Right renal cortex interstitium (tissue), 3 donors: ENCODE measurements at regions not wholly inside any gene's neighbourhood (a gene's known extent, or its start where the extent isn't known, plus 50 kb on each side); places are given as distances from the start of the nearest gene placed in this dataset.

ENCODE experiments used
- DNase-seq, 3 donors: peaks; one replicate each; pipeline ENCODE4 v3.0.0-alpha.2; 2013; ENCODE audit warnings: low read depth in 3 of 3, low spot score in 2 of 3

DNA sequence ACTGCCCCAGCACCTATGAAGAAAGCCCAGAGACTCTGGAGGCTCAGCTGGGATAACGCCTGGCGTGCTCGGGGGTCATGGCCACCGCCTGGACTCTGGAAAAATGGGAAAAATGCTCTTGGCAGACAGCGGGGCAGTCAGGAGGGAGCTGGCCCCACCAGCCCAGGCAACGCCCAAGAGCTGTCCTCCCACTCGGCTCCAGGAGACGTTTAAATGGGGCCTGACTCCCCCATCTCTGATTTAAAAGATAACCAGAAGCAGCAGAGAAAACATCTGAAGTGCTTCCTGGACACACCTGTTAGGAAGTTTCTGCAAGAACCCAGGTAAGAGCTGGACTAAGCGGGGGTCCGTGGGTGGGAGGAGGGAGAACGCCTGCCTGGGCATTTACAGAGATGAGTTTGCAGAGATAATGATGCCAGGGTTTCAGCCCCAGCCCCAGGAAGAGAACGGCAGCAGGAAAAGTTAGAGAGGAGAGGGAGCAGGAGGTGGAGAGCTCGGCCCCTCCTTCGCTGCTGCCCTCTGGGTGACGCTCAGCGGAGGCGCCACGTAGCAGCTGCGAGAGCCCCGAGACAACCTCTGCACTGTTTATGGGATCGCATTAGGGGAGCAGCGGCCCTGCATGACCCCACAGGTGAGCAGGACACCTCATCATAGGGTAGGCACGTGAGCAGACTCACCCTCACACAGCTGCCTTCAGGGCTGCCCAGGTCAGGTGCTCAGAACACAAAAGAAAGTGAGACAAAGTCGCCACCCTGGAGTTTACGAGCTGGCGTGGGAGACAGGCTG lies 83.5 kb upstream of the INSIG1 start:
- DNase-seq: no peak

GRCh38 chr7:155215576-155216325 lies 81.9 kb upstream of the INSIG1 start:
- DNase-seq: no peak

DNA sequence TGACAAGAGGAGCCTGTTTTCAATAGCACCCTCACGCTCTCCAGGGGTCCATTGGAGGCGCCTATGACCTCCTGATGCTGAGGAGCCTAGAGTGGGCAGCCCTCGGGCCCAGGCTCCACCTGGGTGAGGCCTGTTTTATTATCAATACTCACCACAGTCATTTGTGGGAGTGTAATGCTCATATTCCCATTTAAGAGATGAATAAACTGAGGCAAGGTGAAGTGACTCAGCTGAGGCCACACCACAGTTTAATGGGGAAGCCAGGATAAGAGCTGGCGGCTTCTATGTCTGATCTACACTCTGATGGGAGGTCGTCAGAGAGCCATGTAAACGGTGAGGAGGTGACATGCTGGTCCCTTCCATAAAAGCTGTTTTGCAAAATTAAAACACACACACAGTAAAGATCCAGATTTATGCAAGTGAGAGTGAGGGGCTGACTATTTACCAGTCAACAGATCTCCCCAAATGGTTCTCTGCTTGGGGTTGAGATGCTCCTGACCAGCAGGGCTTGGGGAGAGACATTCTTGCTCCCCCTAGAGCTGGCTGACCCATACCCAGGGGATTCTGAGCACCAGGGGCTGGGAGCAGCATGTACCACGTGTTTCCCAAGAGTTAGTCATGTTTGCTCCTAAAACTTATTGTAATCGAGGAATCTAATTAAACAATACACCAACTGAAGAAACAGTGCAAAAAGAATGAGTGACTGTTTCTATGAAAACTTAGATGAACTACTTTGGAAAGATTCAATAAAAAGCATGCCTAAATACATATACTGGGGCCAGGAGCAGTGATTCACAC lies 81.0 kb upstream of the INSIG1 start:
- no peak for DNase-seq

DNA sequence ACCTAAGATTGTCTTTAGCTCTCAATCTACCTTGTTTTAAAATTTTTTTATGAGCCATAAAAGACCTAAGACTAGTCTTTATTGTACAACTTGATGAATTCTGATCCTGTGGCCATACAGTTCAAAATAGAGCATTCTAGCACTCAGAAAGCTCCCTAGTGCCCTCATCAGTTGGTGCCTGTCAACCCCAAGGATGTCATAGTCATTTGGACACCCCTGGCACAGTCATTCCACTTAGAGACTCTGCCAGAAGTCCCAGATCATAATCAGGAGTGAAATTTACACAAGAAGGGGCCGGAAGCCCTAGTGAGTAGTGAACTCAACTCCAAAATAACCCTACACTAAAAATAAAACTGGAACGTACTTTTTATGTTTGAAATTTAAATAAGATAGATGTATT lies 80.0 kb upstream of the INSIG1 start:
- no peak for DNase-seq

DNA sequence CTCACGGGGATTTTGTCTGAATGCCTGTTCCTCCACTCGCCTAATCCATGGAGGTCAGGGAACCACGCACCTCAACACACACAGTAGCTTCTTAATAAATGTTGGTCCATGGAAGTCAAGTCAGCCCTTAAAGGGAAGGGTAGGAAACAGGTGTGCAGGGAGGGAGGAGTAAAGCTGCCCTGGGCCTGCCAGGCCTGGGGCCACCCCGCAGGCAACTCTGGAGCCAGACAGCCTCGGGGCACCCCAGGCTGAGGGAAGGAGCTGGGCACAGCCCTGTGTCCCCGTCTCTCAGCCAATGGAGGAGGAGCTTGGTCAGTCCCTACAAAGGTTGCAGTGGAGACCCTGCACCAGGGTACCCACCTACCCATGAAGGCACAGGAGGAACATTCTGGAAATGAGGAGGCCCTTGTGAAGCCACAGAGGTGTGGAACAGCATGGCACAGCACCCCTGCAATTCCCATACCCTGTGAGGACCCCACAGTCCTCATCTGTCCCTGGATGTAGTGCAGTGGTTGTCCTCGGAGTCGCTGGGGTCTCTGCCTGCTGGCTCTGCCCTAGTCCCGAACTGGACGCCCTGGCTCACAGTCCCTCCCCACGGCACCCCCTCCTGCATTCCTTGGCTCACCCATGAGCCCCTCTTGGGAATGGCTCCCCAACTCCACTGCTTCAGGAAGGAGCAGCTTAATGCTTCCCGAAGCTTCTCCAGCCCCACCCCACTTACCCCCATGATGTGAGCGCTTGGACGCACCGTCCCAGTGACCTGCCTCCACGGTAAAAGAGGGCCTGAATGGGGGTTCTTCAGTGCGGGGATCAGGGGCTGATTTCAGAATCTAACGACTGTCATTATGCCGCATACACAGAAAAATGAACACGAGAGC lies 79.2 kb upstream of the INSIG1 start:
- DNase-seq: no peak

DNA sequence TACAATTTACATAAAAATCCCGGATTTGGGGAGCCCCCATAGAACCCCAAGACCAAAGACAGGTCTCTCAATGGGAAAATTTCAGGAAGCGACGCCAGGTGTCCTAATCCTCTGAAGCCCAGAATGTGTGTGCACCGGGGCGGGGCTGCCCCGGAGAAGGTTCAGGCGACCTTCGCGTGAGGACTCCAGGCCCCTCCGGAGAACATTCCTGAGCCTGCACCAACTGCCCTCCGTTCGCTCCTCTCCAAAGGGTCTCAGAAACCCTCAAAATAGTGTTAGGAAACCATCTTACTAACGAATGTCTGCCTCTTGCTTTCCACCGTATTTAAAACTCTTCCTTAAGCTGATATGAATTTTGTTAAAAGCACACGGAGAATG lies 78.5 kb upstream of the INSIG1 start:
- no peak for DNase-seq

DNA sequence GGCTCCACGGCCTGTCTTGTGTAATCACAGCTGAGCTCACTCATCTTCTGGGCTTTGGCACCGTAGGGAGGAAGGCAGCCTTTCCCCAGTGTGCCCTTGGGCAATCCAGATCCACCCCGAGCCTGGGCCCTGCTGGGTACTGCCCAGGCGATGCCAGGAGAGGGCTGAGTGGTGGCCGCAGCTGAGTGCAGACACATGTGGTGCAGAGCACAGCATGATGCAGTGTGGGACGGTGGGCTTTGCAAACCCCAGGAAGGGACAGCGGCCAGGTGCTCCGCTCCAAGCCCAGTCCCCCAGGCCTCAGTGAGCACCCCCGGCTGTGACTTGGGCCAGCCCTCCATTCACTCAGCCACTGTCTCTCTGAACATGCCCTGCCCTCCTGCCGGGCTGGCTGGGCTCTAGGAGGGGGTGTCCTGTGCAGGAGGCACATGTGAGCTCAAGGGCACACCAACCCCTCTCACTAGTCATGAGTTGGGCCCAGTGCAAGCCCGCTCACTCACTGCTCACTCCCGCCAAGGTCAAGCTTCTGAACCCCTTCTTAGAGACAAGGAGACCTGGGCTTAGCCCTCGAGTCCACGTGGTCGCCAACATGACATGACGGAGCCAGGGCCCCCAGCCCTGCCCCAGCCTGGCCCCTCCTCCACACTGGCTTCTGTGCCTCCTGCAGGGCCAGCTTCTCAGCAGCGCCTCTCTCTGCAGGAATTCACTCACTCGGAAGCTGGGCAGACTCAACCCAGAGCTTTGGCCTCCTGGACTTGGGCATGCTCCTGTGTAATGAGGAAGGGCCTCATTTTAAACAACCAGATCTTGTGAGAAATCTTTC lies 77.5 kb upstream of the INSIG1 start:
- DNase-seq: no peak

DNA sequence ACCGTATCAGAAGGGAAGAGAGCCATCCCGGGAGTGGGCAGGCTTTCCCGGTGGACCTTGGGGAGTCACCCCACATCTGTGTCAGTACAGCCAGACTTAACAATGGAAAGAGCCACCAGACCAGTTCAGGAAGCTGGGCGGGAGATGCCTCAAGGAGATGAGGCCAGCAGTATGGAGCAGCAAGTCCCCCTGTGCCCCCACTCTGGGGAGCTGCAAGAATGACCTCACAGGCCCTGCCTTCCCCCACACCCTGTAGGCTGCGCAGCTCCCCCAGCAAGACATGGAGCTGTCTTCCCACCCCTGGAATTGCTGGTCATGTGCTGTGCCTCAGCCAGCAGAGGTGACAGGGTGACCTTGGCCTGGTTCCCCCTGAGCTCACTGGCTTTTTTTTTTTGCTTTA lies 76.8 kb upstream of the INSIG1 start:
- no peak for DNase-seq

DNA sequence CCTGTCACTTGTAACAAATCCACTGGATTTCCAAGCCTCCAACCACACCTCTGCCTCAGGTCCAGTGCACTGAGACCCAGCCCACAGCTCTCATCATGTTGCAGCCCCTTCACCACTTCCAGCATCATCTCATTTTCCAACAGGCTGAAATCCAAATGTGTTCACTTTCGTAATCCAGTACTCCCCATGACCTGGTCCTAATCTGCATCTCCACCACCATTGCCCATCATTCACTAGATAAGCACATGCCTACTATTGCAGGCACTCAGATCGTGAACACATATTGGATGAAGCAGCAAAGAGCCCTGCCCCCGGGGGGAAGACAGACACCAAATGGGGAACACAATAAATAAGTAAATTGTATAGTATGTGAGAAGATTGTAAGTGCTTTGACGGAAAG lies 76.1 kb upstream of the INSIG1 start:
- DNase-seq: no peak

DNA sequence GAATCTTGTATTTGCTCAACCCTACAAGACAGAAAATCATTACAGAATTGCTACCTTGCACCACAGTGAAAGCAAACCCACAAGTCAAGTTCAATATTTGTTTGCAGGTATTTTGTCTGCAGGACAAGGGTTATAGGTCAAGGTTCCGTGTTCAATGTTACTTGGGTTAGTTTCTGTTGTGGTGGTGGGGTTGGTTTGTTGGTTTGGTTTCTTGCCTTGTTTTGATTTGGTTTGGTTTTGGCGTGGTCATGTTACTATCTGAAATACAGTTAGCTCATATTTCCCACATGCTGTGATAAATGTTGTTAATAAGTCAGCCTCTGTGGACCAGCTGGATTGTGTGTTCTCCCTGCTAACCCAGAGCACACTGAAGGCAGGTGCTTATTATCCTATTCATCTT lies 75.6 kb upstream of the INSIG1 start:
- DNase-seq: no peak

DNA sequence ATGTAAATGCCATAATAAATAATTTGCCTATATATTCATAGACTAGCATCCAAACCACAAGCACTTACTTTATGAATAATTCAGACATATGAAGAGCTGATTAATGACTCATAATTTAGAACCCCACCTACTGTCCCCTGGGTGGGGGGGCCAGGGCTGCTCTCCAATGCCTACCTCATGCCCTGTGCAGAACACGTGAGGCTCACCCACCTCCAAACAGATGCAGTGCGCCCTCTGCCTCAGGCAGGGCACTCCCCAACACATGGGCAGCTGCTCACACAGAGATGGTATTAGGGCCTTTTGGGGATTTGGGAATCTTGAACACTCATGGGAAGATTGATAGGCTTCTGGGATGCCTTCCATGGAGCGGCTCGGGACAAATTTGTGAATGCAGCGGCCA lies 75.1 kb upstream of the INSIG1 start:
- DNase-seq: no peak

- no peak for DNase-seq
Observed at GRCh38 chr7:155223021-155223420, 74.7 kb upstream of the INSIG1 start.

DNA sequence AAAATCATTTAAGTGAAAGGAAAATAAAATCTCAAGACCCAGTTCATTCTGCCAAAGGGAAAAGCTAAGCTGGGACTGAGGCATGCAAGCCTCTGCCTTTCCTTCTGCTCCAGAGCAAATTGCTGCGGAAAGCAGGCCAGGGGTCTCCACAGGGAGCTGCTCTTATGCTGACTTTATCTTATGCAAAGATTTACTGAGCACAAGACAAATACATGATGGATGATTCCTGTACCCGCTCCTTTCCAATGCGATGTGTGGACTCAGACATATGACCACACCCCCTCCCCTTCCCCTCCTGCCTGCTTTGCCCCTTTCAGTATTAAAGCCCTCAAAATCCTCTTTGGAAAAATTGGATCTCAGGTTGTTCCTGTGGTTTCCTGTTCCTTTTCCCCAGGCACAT lies 74.2 kb upstream of the INSIG1 start:
- no peak for DNase-seq

GRCh38 chr7:155224116-155224811 lies 73.4 kb upstream of the INSIG1 start:
- no peak for DNase-seq

DNA sequence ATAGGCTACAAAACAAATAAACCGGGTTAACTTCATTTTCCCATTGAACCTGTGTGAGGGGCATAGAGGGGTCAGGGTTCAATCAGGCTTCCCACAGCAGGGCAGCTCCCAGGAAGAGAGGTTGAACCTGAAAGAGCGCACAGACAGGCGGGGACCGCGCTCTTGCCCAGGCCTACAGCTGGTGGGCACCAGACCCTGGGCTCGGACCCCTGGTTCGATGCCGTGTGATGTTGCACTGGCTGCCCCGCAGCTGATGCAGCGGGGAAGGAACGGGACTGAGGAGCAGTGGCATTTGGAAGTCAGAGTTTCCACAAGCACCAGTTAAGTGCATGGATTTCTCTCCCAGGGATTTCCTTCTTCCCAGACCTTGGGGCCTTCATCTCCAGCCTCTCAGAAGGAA lies 72.6 kb upstream of the INSIG1 start:
- DNase-seq: no peak

DNA sequence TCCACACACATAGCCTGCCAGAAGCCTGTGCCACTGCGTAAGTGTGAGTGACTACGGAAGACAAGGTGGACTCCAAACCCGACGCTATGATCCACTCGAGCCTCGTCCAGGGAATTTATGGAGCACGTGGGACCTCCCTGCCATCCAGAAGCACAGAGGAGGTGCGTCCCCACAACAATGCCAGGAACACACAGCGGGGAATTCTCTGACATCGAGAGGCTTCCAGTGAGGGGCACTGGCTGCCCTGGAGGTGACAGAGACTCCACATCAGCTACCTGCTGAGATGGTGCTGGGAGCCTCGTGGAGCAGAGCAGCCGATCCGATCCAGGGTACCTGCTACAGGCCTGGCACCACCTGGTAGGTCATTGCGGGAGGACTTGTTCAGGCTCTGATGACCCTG lies 72.2 kb upstream of the INSIG1 start:
- DNase-seq: no peak

DNA sequence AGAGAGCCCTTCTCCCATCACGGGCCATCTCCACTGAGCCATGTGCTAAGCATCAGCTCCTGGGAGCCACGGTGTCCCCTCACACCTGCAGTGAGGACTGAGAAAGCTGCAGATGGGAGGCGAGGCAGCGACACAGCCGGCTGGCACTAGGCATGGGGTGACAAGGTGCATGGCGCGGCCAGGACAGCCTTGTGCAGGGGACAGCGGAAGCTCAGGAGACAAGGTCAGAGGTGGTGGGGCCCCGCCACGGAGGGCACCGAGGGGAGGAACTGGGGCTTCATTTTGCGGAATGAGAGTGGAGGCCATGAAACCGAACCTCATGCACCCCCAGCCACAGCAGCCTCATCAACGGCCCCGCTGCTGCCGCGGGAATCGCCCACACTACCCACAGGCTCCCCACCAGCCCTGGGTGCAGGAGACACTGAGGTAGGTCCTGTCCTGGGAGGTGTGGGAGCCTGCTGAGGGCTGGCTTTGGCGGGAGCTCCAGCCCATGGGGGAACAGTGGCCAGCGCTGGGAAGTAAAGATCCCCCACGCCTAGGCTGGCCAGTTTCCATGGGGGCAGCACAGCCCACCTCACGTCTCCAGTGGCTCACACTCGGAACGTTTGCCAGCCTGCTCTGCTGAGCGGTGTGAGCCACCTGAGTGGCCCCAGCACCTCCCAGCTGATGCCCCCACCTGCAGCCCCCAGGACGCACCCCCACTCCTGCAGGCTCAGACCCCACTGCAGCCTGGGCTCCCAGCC lies 71.2 kb upstream of the INSIG1 start:
- DNase-seq: no peak

DNA sequence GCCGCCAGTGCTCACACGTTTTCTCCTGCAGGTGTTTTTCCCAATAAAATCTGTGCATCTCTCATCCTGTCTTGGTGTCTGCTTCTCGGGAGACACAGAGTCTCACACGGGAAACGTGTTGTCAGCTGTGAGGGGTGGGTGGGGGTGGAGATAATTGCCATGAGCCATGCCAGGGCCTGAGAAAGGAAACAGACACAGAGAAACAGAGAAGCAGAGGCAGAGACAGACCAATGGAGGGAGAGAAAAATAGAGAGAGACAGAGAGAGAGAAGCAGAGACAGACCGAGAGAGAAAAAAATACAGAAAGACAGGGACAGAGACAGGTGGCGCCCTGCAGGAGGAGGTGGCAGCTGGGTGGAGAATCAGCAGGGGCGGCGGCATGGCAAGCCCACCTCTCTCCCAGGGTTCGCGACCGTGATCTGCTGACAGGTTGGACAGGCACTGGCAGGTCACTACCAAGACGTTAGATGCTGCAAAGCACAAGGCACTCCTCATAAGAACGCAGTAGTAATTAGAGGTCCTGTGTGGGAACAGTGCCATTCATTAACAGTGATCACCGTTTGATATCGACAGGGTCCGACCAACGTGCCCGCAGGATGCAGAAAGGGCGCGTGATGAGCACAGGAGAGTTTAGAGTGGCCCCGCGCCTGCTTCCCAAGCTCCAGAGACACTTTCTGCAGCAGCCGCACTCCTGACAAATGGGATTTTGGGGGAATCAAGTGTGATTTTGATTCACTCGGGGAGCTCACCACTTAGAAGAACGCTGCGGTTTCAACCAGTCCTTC lies 70.5 kb upstream of the INSIG1 start:
- DNase-seq: no peak
